Thyroid gland (tissue), 4 donors: ENCODE measurements at regions not wholly inside any gene's neighbourhood (a gene's known extent, or its start where the extent isn't known, plus 50 kb on each side); places are given as distances from the start of the nearest gene placed in this dataset.

Experiments
- DNase-seq, 2 donors: peaks; one replicate each; pipeline ENCODE4 v3.0.0-alpha.2; 2019
- H3K27ac ChIP-seq, 3 donors: fragments of 200-600 bp; sonication (generic); 1 replicate in 2 of 3; 2 replicates in 1 of 3; pipeline ENCODE4 v1.5.1; 2016 to 2019; ENCODE audit warnings: mild to moderate bottlenecking in 1 of 3, moderate library complexity in 1 of 3
- H3K27me3 ChIP-seq: fragments of 200-600 bp; sonication (generic); one replicate; pipeline ENCODE4 v1.5.1; 2019
- H3K36me3 ChIP-seq, 2 donors: fragments of 200-600 bp; sonication (generic); one replicate each; pipeline ENCODE4 v1.5.1; 2016 to 2019
- H3K4me1 ChIP-seq, 2 donors: fragments of 200-600 bp; sonication (generic); one replicate each; pipeline ENCODE4 v1.5.1; 2017 to 2019
- H3K4me3 ChIP-seq, 3 donors: fragments of 200-600 bp; sonication (generic); replicated peaks in 1 of 3; 1 replicate in 2 of 3; 2 replicates in 1 of 3; pipeline ENCODE4 v1.5.1; 2016; ENCODE audit warnings: mild to moderate bottlenecking in 1 of 3
- H3K9me3 ChIP-seq: fragments of 200-600 bp; sonication (generic); one replicate; pipeline ENCODE4 v1.5.1; 2017
- POLR2A ChIP-seq, 2 donors: fragments of 450-650 bp; IDR thresholded peaks; one replicate each; pipeline ENCODE4 v1.6.1; 2017; ENCODE audit warnings: antibody characterized with exemption in 2 of 2, mild to moderate bottlenecking in 2 of 2, moderate library complexity in 1 of 2
- WGBS, 2 donors: methylation state at CpG; one replicate each; pipeline ENCODE4 v1.1.5; 2017; 5-methylcytosine and 5-hydroxymethylcytosine counted together
- intact Hi-C: fragments of 100-400 bp; cut with DNase I; formaldehyde crosslinking; loops from one replicate; pipeline ENCODE4 v1.15.1; 2023
- TF ChIP-seq, protein P1 (sequence below), 6 experiments: fragments of 200-600 bp in 3 of 6; fragments of 450-650 bp in 3 of 6; sonication (generic) in 3 of 6; IDR thresholded peaks; one replicate each; pipeline ENCODE4 v1.5.1; 2016 to 2019; ENCODE audit warnings: antibody characterized with exemption in 6 of 6, mild to moderate bottlenecking in 2 of 6, inconsistent platforms in 1 of 6, moderate library complexity in 1 of 6

DNA sequence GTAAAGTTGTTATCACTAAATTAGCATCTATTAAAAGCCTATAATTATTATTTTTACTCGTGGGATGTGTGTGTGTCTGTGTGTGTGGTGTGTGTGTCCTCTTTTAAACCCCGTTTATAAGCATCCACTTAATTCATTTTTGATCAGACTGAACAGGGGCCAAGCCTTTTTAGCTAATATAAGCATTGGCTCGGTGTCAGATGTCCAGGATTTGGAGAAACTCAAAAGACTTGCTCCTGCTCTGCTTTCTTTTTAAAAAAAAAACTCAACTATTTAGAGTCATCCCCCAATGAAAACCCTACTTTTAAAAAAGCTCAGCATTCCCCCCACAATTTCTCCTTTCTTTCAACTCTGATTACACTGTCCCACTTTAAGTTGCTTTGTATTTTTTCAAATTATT lies 459.3 kb upstream of the MAF start:
- Histone ChIP-seq H3K27ac (no peak overlapping the region), H3K4me3 (no peak overlapping the region), H3K4me1 (peaks cover 0 to 9% of the 10 kb centered on the region in 2 donors), H3K9me3 (no peaks in the 10 kb centered on the region), H3K36me3 (no peaks in the 10 kb centered on the region), H3K27me3 (no peaks in the 10 kb centered on the region)
- intact Hi-C loops = no loop called here
- no peak for TF ChIP-seq POLR2A (IDR thresholded peaks at IDR 0.05)
- TF ChIP-seq, protein P1, sequence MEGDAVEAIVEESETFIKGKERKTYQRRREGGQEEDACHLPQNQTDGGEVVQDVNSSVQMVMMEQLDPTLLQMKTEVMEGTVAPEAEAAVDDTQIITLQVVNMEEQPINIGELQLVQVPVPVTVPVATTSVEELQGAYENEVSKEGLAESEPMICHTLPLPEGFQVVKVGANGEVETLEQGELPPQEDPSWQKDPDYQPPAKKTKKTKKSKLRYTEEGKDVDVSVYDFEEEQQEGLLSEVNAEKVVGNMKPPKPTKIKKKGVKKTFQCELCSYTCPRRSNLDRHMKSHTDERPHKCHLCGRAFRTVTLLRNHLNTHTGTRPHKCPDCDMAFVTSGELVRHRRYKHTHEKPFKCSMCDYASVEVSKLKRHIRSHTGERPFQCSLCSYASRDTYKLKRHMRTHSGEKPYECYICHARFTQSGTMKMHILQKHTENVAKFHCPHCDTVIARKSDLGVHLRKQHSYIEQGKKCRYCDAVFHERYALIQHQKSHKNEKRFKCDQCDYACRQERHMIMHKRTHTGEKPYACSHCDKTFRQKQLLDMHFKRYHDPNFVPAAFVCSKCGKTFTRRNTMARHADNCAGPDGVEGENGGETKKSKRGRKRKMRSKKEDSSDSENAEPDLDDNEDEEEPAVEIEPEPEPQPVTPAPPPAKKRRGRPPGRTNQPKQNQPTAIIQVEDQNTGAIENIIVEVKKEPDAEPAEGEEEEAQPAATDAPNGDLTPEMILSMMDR (IDR thresholded peaks at IDR 0.05) = no peak
- no peak for DNase-seq
- 65 to 72% methylated on average over 3 of the region's 3 CpGs for WGBS, 2 donors

GRCh38 chr16:80058214-80058613 lies 457.7 kb upstream of the MAF start:
- DNase-seq = peak; percentile 7 to 9
- Histone ChIP-seq H3K4me1 (peaks cover 0 to 9% of the 10 kb centered on the region in 2 donors), H3K27ac (no peak overlapping the region), H3K27me3 (no peaks in the 10 kb centered on the region), H3K9me3 (no peaks in the 10 kb centered on the region), H3K4me3 (no peak overlapping the region), H3K36me3 (no peaks in the 10 kb centered on the region)
- intact Hi-C loops = no loop called here
- WGBS, 2 donors = 62 to 65% methylated on average over 9 of the region's 9 CpGs
- TF ChIP-seq POLR2A (IDR thresholded peaks at IDR 0.05) = no peak
- TF ChIP-seq, protein P1 (IDR thresholded peaks at IDR 0.05) = no peak

- 76 to 83% methylated on average over 4 of the region's 4 CpGs for WGBS, 2 donors
- Histone ChIP-seq H3K9me3 (no peaks in the 10 kb centered on the region), H3K27me3 (no peaks in the 10 kb centered on the region), H3K4me1 (peaks cover 0 to 9% of the 10 kb centered on the region in 2 donors), H3K36me3 (no peaks in the 10 kb centered on the region), H3K27ac (no peak overlapping the region), H3K4me3 (no peak overlapping the region)
- intact Hi-C loops = no loop called here
- no peak for TF ChIP-seq POLR2A (IDR thresholded peaks at IDR 0.05)
- TF ChIP-seq, protein P1 (IDR thresholded peaks at IDR 0.05) = no peak
- no peak for DNase-seq
Observed at GRCh38 chr16:80056324-80056723, 455.8 kb upstream of the MAF start.

DNA sequence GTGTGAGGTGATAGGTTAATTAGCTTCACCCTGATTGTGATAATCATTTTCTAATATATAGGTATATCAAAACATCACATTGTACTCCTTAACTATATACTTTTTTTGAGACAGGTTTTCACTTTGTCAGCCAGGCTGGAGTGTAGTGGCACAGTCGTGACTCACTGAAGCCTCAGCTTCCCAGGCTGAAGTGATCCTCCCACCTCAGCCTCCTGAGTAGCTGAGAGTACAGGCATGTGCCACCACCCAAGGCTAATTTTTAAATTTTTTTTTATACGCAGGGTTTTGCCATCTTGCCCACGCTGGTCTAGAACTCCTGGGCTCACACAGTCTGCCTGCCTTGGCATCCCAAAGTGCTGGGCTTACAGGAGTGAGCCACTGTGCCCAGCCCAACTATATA lies 455.3 kb upstream of the MAF start:
- intact Hi-C loops = no loop called here

DNA sequence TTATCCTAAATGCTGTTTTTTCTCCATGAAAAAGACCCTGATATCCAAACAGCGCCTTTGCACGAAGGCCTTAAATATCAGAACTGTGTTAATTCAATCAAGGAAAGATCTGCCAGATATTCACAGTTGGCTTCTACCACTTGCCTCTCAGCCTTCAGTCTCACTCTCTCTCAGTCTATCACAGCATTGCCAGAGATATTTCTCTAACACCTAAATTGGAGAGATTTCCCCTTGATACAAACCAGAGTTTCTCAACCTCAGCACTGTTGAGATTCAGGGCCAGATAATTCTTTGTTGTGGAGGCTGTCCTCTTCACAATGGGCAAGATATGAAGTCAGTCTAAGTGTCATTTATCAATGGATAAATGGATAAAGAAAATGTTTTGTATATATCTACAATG lies 454.1 kb upstream of the MAF start:
- 92 to 97% methylated on average over 2 of the region's 2 CpGs for WGBS, 2 donors
- no peak overlapping the region for H3K4me3 ChIP-seq
- intact Hi-C loops = no loop called here

More for the DNA sequence above, 455.3 kb upstream of the MAF start:
- DNase-seq = no peak
- TF ChIP-seq, protein P1 (IDR thresholded peaks at IDR 0.05) = no peak
- TF ChIP-seq POLR2A (IDR thresholded peaks at IDR 0.05) = no peak
- Histone ChIP-seq H3K27me3 (no peaks in the 10 kb centered on the region), H3K4me3 (no peak overlapping the region), H3K9me3 (no peaks in the 10 kb centered on the region), H3K36me3 (no peaks in the 10 kb centered on the region), H3K4me1 (peaks cover 0 to 9% of the 10 kb centered on the region in 2 donors), H3K27ac (no peak overlapping the region)
- WGBS, 2 donors = 92 to 95% methylated on average over 3 of the region's 3 CpGs

More for the DNA sequence above, 454.1 kb upstream of the MAF start:
- no peak for TF ChIP-seq POLR2A (IDR thresholded peaks at IDR 0.05)
- TF ChIP-seq, protein P1 (IDR thresholded peaks at IDR 0.05) = no peak
- no peak overlapping the region for H3K27ac ChIP-seq
- no peak for DNase-seq
- H3K9me3 ChIP-seq = no peaks in the 10 kb centered on the region
- H3K4me1 ChIP-seq = peaks cover 0 to 3% of the 10 kb centered on the region in 2 donors
- H3K36me3 ChIP-seq = no peaks in the 10 kb centered on the region
- no peaks in the 10 kb centered on the region for H3K27me3 ChIP-seq
